Vagina (tissue), 2 donors: ENCODE measurements at regions not wholly inside any gene's neighbourhood (a gene's known extent, or its start where the extent isn't known, plus 50 kb on each side); places are given as distances from the start of the nearest gene placed in this dataset.

ENCODE experiments used
- DNase-seq, 2 donors: peaks; one replicate each; pipeline ENCODE4 v3.0.0-alpha.2; 2017; ENCODE audit errors: extremely low spot score in 2 of 2
- H3K27ac ChIP-seq: fragments of 200-600 bp; sonication (generic); one replicate; pipeline ENCODE4 v1.5.1; 2019
- H3K27me3 ChIP-seq: fragments of 200-600 bp; sonication (generic); one replicate; pipeline ENCODE4 v1.5.1; 2019
- H3K36me3 ChIP-seq, 2 donors: fragments of 200-600 bp; sonication (generic); one replicate each; pipeline ENCODE4 v1.5.1; 2017 to 2019
- H3K4me1 ChIP-seq: fragments of 200-600 bp; sonication (generic); one replicate; pipeline ENCODE4 v1.5.1; 2019
- H3K4me3 ChIP-seq, 2 donors: fragments of 200-600 bp; sonication (generic); 1 replicate in 1 of 2; 2 replicates in 1 of 2; pipeline ENCODE4 v1.5.1; 2016 to 2019
- H3K9me3 ChIP-seq: fragments of 200-600 bp; sonication (generic); one replicate; pipeline ENCODE4 v1.5.1; 2019
- POLR2A ChIP-seq, 2 donors: fragments of 450-650 bp; IDR thresholded peaks; one replicate each; pipeline ENCODE4 v1.6.1; 2017; ENCODE audit warnings: antibody characterized with exemption in 2 of 2, mild to moderate bottlenecking in 2 of 2, moderate library complexity in 2 of 2
- POLR2AphosphoS5 ChIP-seq, 2 donors: sonication (generic); formaldehyde crosslinking; IDR thresholded peaks; one replicate each; pipeline ENCODE4 v1.9.0; 2017; ENCODE audit warnings: antibody characterized with exemption in 2 of 2, mild to moderate bottlenecking in 2 of 2, low read depth in 1 of 2; ENCODE audit not compliant: insufficient read depth in 1 of 2
- intact Hi-C: fragments of 100-400 bp; cut with DNase I; formaldehyde crosslinking; loops from one replicate; pipeline ENCODE4 v1.15.1; 2023
- TF ChIP-seq, protein P1 (sequence below), 3 experiments: fragments of 450-650 bp in 2 of 3; fragments of 200-600 bp in 1 of 3; sonication (generic) in 1 of 3; IDR thresholded peaks; one replicate each; pipeline ENCODE4 v1.5.1; 2017 to 2019; ENCODE audit warnings: antibody characterized with exemption in 3 of 3, mild to moderate bottlenecking in 2 of 3, moderate library complexity in 2 of 3

- DNase-seq, result peak in 1 of 2 donors; percentile 22
- intact Hi-C loops, result no loop called here
- no peaks in the 10 kb centered on the region for H3K27me3 ChIP-seq
- no peak for TF ChIP-seq POLR2AphosphoS5 (IDR thresholded peaks at IDR 0.05; ENCODE audit: insufficient read depth in 1 of 2, low read depth in 1 of 2)
- TF ChIP-seq, protein P1, sequence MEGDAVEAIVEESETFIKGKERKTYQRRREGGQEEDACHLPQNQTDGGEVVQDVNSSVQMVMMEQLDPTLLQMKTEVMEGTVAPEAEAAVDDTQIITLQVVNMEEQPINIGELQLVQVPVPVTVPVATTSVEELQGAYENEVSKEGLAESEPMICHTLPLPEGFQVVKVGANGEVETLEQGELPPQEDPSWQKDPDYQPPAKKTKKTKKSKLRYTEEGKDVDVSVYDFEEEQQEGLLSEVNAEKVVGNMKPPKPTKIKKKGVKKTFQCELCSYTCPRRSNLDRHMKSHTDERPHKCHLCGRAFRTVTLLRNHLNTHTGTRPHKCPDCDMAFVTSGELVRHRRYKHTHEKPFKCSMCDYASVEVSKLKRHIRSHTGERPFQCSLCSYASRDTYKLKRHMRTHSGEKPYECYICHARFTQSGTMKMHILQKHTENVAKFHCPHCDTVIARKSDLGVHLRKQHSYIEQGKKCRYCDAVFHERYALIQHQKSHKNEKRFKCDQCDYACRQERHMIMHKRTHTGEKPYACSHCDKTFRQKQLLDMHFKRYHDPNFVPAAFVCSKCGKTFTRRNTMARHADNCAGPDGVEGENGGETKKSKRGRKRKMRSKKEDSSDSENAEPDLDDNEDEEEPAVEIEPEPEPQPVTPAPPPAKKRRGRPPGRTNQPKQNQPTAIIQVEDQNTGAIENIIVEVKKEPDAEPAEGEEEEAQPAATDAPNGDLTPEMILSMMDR (IDR thresholded peaks at IDR 0.05), result no peak
- TF ChIP-seq POLR2A (IDR thresholded peaks at IDR 0.05), result no peak
- H3K4me1 ChIP-seq, result peaks cover 52% of the 10 kb centered on the region
- no peaks in the 10 kb centered on the region for H3K9me3 ChIP-seq
- no peak overlapping the region for H3K27ac ChIP-seq
- H3K36me3 ChIP-seq, result no peaks in the 10 kb centered on the region
- no peak overlapping the region for H3K4me3 ChIP-seq
Observed at GRCh38 chr2:8304821-8305766, 376.8 kb upstream of the ID2 start.

DNA sequence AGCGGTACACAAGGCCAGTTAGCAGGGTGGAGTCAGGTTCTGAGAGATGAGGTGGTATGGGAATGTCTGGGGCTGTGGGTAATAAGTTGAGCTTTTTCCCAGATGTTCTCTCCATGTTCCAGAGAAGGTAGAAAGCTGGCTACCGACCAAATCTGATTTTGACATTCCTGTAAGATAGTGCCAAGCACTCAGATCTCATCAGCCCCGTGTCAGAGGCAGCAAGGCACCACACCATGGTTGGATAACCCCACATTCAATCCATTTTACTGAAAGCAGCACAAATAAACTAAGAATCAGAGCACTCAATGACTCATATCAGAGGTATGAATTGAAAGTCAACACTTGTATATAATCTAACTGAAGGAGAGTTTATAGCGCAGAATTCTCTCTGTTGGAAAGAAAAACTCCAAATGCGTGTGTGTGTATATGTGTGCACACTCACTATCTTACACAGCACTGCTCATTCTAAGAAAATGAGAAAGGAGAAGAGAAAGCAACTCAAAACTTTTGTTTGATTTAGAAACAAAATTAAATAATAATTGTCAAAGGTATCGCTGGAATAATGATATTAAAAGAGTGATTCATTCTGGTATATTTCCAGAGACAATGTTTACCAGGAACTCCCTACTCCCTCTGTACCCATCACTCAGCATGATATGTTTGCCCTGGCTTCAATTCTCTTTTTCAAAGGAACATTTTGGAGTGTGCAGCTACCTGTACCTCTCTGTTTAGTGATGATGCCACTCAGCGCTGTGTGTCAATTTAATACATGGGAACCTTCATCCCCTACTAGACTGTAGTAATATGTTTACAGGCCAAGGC lies 375.1 kb upstream of the ID2 start:
- Histone ChIP-seq H3K27ac (no peak overlapping the region), H3K27me3 (no peaks in the 10 kb centered on the region), H3K4me1 (peaks cover 52% of the 10 kb centered on the region), H3K9me3 (no peaks in the 10 kb centered on the region), H3K36me3 (no peaks in the 10 kb centered on the region), H3K4me3 (no peak overlapping the region)
- intact Hi-C loops, result no loop called here
- no peak for DNase-seq
- TF ChIP-seq POLR2AphosphoS5 (IDR thresholded peaks at IDR 0.05; ENCODE audit: insufficient read depth in 1 of 2, low read depth in 1 of 2), result no peak
- no peak for TF ChIP-seq POLR2A (IDR thresholded peaks at IDR 0.05)
- TF ChIP-seq, protein P1 (IDR thresholded peaks at IDR 0.05), result no peak

DNA sequence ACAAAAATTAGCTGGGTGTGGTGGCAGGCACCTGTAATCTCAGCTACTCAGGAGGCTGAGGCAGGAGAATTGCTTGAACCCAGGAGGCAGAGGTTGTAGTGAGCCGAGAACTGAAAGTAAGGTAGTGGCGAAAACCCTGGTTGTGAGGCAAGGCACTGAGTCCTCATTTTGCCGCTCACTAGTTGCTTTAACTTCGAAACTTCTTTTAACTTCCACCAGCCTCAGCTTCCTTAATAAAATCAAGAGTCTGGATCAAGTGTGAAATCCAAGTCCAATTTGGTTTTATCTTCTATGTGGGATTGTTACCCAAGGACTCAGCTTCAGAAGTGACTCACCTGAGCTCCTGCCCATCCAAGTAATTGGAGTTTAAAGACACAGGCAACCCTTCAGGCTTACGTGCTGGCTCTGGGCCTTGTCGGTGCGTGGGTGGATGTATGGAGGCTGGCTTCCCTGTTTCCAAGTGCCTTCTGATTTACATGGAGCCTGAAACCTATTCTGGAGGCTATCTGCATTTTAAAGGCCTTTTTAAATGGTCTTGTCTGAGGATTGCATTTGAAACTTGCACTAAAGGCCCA lies 374.2 kb upstream of the ID2 start:
- no peaks in the 10 kb centered on the region for H3K27me3 ChIP-seq
- H3K4me1 ChIP-seq, result peaks cover 45% of the 10 kb centered on the region
- TF ChIP-seq POLR2AphosphoS5 (IDR thresholded peaks at IDR 0.05; ENCODE audit: insufficient read depth in 1 of 2, low read depth in 1 of 2) (no peak), POLR2A (IDR thresholded peaks at IDR 0.05) (no peak)
- TF ChIP-seq, protein P1 (IDR thresholded peaks at IDR 0.05), result no peak
- no peaks in the 10 kb centered on the region for H3K9me3 ChIP-seq
- H3K27ac ChIP-seq, result no peak overlapping the region
- H3K36me3 ChIP-seq, result no peaks in the 10 kb centered on the region
- DNase-seq, result no peak
- no peak overlapping the region for H3K4me3 ChIP-seq
- intact Hi-C loops, result no loop called here

GRCh38 chr2:8309131-8309530 lies 372.7 kb upstream of the ID2 start:
- no peak overlapping the region for H3K4me3 ChIP-seq
- peaks cover 32% of the 10 kb centered on the region for H3K4me1 ChIP-seq
- intact Hi-C loops, result no loop called here
- H3K9me3 ChIP-seq, result no peaks in the 10 kb centered on the region
- TF ChIP-seq, protein P1 (IDR thresholded peaks at IDR 0.05), result no peak
- TF ChIP-seq POLR2AphosphoS5 (IDR thresholded peaks at IDR 0.05; ENCODE audit: insufficient read depth in 1 of 2, low read depth in 1 of 2), result no peak
- no peak for TF ChIP-seq POLR2A (IDR thresholded peaks at IDR 0.05)
- no peaks in the 10 kb centered on the region for H3K27me3 ChIP-seq
- H3K27ac ChIP-seq, result no peak overlapping the region
- DNase-seq, result no peak
- H3K36me3 ChIP-seq, result no peaks in the 10 kb centered on the region
